ENCODE measurements at regions not wholly inside any gene's neighbourhood (a gene's known extent, or its start where the extent isn't known, plus 50 kb on each side); places are given as distances from the start of the nearest gene placed in this dataset.

GRCh38 chr13:109682534-109683244, 103.7 kb downstream of the IRS2 start:
- TF ChIP-seq CTCF (IDR thresholded peaks at IDR 0.05): no peak
- no peak for TF ChIP-seq POLR2A (IDR thresholded peaks at IDR 0.05)
